ENCODE measurements at regions not wholly inside any gene's neighbourhood (a gene's known extent, or its start where the extent isn't known, plus 50 kb on each side); places are given as distances from the start of the nearest gene placed in this dataset.

- Mint-ChIP-seq H3K27ac (no peak overlapping the region), H3K9me3 (peaks cover 24% of the 10 kb centered on the region), H3K4me1 (no peaks in the 10 kb centered on the region), H3K27me3 (ENCODE audit: low read depth) (no peaks in the 10 kb centered on the region), H3K36me3 (no peaks in the 10 kb centered on the region; the same call in 1 of the 2 replicates), H3K4me3 (no peak overlapping the region)
- TF ChIP-seq ZNF416 (CRISPR knock-in tag; IDR thresholded peaks at IDR 0.05) (no peak), PRDM15 (CRISPR knock-in tag; IDR thresholded peaks at IDR 0.05) (no peak), RORB (CRISPR knock-in tag; IDR thresholded peaks at IDR 0.05) (no peak)
- CTCF ChIA-PET = no interaction called here
- ATAC-seq (no peak), DNase-seq (ENCODE audit: low spot score) (no peak)
- POLR2A ChIA-PET = no interaction called here
Measured at GRCh38 chr17:63308272-63308671, 137.8 kb downstream of the CYB561 start.

GRCh38 chr17:63309021-63309420, 137.1 kb downstream of the CYB561 start:
- Mint-ChIP-seq H3K4me3 (no peak overlapping the region), H3K27me3 (ENCODE audit: low read depth) (no peaks in the 10 kb centered on the region), H3K27ac (no peak overlapping the region), H3K36me3 (no peaks in the 10 kb centered on the region), H3K9me3 (peaks cover 17% of the 10 kb centered on the region), H3K4me1 (no peaks in the 10 kb centered on the region)
- ChIA-PET POLR2A (no interaction called here), CTCF (no interaction called here)
- TF ChIP-seq MXD4 (CRISPR knock-in tag; IDR thresholded peaks at IDR 0.05; ENCODE audit: borderline replicate concordance) (no peak), TEAD1 (CRISPR knock-in tag; IDR thresholded peaks at IDR 0.05) (no peak), SOX15 (CRISPR knock-in tag; IDR thresholded peaks at IDR 0.05) (no peak), FOXJ3 (CRISPR knock-in tag; IDR thresholded peaks at IDR 0.05; ENCODE audit: borderline replicate concordance) (no peak), TCF7 (CRISPR knock-in tag; IDR thresholded peaks at IDR 0.05; ENCODE audit: low read depth) (no peak), JUN (CRISPR knock-in tag; IDR thresholded peaks at IDR 0.05) (no peak), E2F4 (CRISPR knock-in tag; IDR thresholded peaks at IDR 0.05; ENCODE audit: borderline replicate concordance, low read depth) (no peak), FOXP4 (CRISPR knock-in tag; IDR thresholded peaks at IDR 0.05) (no peak), ATF1 (CRISPR knock-in tag; IDR thresholded peaks at IDR 0.05) (no peak), ZSCAN18 (CRISPR knock-in tag; IDR thresholded peaks at IDR 0.05) (no peak)
- TF ChIP-seq, protein P1, sequence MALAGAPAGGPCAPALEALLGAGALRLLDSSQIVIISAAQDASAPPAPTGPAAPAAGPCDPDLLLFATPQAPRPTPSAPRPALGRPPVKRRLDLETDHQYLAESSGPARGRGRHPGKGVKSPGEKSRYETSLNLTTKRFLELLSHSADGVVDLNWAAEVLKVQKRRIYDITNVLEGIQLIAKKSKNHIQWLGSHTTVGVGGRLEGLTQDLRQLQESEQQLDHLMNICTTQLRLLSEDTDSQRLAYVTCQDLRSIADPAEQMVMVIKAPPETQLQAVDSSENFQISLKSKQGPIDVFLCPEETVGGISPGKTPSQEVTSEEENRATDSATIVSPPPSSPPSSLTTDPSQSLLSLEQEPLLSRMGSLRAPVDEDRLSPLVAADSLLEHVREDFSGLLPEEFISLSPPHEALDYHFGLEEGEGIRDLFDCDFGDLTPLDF (CRISPR knock-in tag; IDR thresholded peaks at IDR 0.05) = no peak
- TF ChIP-seq, protein P2, sequence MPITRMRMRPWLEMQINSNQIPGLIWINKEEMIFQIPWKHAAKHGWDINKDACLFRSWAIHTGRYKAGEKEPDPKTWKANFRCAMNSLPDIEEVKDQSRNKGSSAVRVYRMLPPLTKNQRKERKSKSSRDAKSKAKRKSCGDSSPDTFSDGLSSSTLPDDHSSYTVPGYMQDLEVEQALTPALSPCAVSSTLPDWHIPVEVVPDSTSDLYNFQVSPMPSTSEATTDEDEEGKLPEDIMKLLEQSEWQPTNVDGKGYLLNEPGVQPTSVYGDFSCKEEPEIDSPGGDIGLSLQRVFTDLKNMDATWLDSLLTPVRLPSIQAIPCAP (CRISPR knock-in tag; IDR thresholded peaks at IDR 0.05) = no peak
- DNase-seq (ENCODE audit: low spot score) = no peak
- no peak for ATAC-seq

All from WTC11 (cell line).